GM12865 (cell line): ENCODE measurements at regions not wholly inside any gene's neighbourhood (a gene's known extent, or its start where the extent isn't known, plus 50 kb on each side); places are given as distances from the start of the nearest gene placed in this dataset.

Experiments
- DNase-seq: peaks from one replicate; pipeline ENCODE4 v3.0.0; 2010; ENCODE audit warnings: low read depth
- H3K4me3 ChIP-seq: 2 replicates; pipeline ENCODE4 v1.5.1; 2011; ENCODE audit warnings: mild to moderate bottlenecking, low read depth, low read length, control low read depth
- TF ChIP-seq, protein P1 (sequence below): IDR thresholded peaks from 2 replicates; pipeline ENCODE4 v1.5.1; 2011; ENCODE audit warnings: low read length, control low read depth, low read depth, inconsistent platforms; ENCODE audit not compliant: insufficient read depth; ENCODE audit errors: missing control alignments

- DNase-seq, result no peak
- TF ChIP-seq, protein P1, sequence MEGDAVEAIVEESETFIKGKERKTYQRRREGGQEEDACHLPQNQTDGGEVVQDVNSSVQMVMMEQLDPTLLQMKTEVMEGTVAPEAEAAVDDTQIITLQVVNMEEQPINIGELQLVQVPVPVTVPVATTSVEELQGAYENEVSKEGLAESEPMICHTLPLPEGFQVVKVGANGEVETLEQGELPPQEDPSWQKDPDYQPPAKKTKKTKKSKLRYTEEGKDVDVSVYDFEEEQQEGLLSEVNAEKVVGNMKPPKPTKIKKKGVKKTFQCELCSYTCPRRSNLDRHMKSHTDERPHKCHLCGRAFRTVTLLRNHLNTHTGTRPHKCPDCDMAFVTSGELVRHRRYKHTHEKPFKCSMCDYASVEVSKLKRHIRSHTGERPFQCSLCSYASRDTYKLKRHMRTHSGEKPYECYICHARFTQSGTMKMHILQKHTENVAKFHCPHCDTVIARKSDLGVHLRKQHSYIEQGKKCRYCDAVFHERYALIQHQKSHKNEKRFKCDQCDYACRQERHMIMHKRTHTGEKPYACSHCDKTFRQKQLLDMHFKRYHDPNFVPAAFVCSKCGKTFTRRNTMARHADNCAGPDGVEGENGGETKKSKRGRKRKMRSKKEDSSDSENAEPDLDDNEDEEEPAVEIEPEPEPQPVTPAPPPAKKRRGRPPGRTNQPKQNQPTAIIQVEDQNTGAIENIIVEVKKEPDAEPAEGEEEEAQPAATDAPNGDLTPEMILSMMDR, result no peak
- no peak overlapping the region for H3K4me3 ChIP-seq
Measured at GRCh38 chr6:97423190-97423589, 140.2 kb upstream of the MMS22L start.

DNA sequence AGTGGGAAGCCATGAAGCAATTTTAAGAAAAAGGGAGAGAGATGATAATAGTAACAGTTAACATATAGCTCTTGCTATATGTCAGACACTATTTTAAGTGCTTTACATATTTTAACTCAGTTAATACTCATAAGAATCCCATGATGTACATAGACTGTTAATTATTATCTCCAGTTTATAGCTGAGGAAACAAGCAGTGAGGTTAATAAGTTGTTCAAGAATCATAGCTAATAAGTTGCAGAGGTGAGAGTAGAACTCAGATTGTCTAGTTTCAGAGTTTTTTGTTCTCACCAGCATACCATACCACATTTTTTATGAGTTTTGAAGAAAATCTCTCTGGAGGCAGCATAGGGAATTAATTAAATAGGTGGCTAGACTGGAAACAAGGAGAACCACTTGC lies 144.6 kb upstream of the MMS22L start:
- TF ChIP-seq, protein P1, result no peak
- no peak for DNase-seq
- H3K4me3 ChIP-seq, result no peak overlapping the region

GRCh38 chr6:97437087-97437486 lies 154.1 kb upstream of the MMS22L start:
- H3K4me3 ChIP-seq, result no peak overlapping the region
- no peak for DNase-seq
- TF ChIP-seq, protein P1, result peak; percentile 51

- H3K4me3 ChIP-seq, result no peak overlapping the region
- DNase-seq, result peak; percentile 38
- TF ChIP-seq, protein P1, result no peak
Measured at GRCh38 chr6:97438011-97438671, 155.1 kb upstream of the MMS22L start.

GRCh38 chr6:97440590-97441176 lies 157.7 kb upstream of the MMS22L start:
- DNase-seq, result peak; percentile 49

GRCh38 chr6:97443408-97444080 lies 160.5 kb upstream of the MMS22L start:
- TF ChIP-seq, protein P1, result no peak
- DNase-seq, result no peak
- H3K4me3 ChIP-seq, result no peak overlapping the region

More at GRCh38 chr6:97440590-97441176, 157.7 kb upstream of the MMS22L start:
- TF ChIP-seq, protein P1, result peak; percentile 34
- H3K4me3 ChIP-seq, result no peak overlapping the region
